Heart left ventricle (tissue), 13 donors: ENCODE measurements at regions not wholly inside any gene's neighbourhood (a gene's known extent, or its start where the extent isn't known, plus 50 kb on each side); places are given as distances from the start of the nearest gene placed in this dataset.

Source experiments
- POLR2A ChIP-seq, 2 donors: fragments of 450-650 bp; IDR thresholded peaks; one replicate each; pipeline ENCODE4 v1.6.1; 2017; ENCODE audit warnings: antibody characterized with exemption in 2 of 2, mild to moderate bottlenecking in 2 of 2, moderate library complexity in 2 of 2
- TF ChIP-seq, protein P1 (sequence below), 12 donors: fragments of 200-600 bp; sonication (generic) in 4 of 12; IDR thresholded peaks; one replicate each; pipeline versions ENCODE4 v1.5.0 to v1.8.0; 2018 to 2022; ENCODE audit warnings: antibody characterized with exemption in 12 of 12, mild to moderate bottlenecking in 5 of 12
- donor health status: ischemic (EF 13 %, LVEDD 7.1; RV severe dilation, severe dysfunction).
- donor health status: DM: no; HTN: yes; CAD: no.
- donor health status: DM: no; HTN: no; CAD: no.
- donor health status: ischemic (EF 25% LVEDD 6.9; RV normal size, moderate dysfunction).
- donor health status: ischemic (EF 25% LVEDD 5.7; RV mildly dilated, moderate dysfunction).
- donor health status: ischemic (EF 35%, LVEDD 5.7; RV mildly dilated, moderate dysfunction).
- donor health status: nonischemic (EF 11% LVEDD 7.7; RV severe dilation, severe dysfunction).
- donor health status: DM: yes; HTN: yes; CAD: no.
- donor health status: PGD.
- donor health status: ischemic (EF 29% LVEDD 5.4; RV normal size, mild dysfunction).
- donor health status: nonischemic (EF 23%, LVEDD 6.1; RV moderate dilation, normal function).

DNA sequence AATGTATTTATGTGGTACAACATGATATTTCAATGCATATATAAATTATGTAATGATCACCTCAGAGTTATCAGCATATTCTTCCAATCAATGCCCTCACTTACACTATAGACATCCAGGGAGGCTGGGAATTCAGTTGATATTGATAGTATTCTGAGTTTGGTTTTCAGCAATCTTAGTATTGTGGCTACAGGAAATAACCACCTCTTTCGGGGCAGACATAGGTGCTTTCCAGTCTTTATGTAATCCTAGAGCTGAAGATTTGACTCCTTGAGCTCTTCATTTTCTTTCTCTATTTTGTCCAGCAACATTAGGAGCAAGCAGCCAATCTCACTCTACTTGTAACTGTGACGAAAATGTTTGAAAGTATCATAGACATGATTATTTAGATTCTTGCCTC is 712.7 kb upstream of the KIRREL3 start:
- TF ChIP-seq, protein P1, sequence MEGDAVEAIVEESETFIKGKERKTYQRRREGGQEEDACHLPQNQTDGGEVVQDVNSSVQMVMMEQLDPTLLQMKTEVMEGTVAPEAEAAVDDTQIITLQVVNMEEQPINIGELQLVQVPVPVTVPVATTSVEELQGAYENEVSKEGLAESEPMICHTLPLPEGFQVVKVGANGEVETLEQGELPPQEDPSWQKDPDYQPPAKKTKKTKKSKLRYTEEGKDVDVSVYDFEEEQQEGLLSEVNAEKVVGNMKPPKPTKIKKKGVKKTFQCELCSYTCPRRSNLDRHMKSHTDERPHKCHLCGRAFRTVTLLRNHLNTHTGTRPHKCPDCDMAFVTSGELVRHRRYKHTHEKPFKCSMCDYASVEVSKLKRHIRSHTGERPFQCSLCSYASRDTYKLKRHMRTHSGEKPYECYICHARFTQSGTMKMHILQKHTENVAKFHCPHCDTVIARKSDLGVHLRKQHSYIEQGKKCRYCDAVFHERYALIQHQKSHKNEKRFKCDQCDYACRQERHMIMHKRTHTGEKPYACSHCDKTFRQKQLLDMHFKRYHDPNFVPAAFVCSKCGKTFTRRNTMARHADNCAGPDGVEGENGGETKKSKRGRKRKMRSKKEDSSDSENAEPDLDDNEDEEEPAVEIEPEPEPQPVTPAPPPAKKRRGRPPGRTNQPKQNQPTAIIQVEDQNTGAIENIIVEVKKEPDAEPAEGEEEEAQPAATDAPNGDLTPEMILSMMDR (IDR thresholded peaks at IDR 0.05) = no peak
- TF ChIP-seq POLR2A (IDR thresholded peaks at IDR 0.05) = no peak
